Suprapubic skin (tissue), 4 donors: ENCODE measurements at regions not wholly inside any gene's neighbourhood (a gene's known extent, or its start where the extent isn't known, plus 50 kb on each side); places are given as distances from the start of the nearest gene placed in this dataset.

ENCODE experiments used
- CTCF ChIP-seq, 2 donors: fragments of 200-600 bp in 1 of 2; fragments of 450-650 bp in 1 of 2; sonication (generic) in 1 of 2; IDR thresholded peaks; one replicate each; pipeline ENCODE4 v1.5.1; 2016 to 2019; ENCODE audit warnings: antibody characterized with exemption in 2 of 2, mild to moderate bottlenecking in 1 of 2, moderate library complexity in 1 of 2
- EP300 ChIP-seq: sonication (generic); formaldehyde crosslinking; IDR thresholded peaks from one replicate; pipeline ENCODE4 v1.6.1; 2017; ENCODE audit warnings: antibody characterized with exemption
- POLR2A ChIP-seq, 2 donors: fragments of 450-650 bp; IDR thresholded peaks; one replicate each; pipeline ENCODE4 v1.6.1; 2017; ENCODE audit warnings: antibody characterized with exemption in 2 of 2, mild to moderate bottlenecking in 2 of 2, moderate library complexity in 2 of 2
- POLR2AphosphoS5 ChIP-seq, 3 donors: sonication (generic); formaldehyde crosslinking; IDR thresholded peaks; one replicate each; pipeline ENCODE4 v1.6.1; 2017; ENCODE audit warnings: antibody characterized with exemption in 3 of 3

DNA sequence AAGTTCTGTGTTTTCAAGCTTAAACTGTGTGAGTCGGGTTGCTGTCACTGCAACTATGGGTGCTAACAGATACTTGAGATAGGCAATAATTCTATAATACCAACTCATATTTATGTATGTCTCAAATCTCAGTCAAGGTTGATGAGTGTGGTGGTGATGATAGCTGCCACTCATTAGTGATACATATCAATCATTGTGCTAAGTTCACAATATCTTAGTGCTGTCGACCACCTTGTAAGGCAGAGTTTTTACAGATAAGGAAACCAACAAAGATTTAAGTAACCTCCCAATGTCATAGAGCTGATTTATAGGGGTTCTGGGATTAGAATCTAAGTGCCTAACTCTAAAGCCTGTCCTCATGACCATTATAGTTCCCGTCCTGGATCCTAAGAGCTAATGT lies 82.5 kb downstream of the ELAPOR2 start:
- TF ChIP-seq CTCF (IDR thresholded peaks at IDR 0.05), result no peak
- TF ChIP-seq EP300, result no peak
- TF ChIP-seq POLR2AphosphoS5 (IDR thresholded peaks at IDR 0.05), result no peak
- no peak for TF ChIP-seq POLR2A (IDR thresholded peaks at IDR 0.05)
